ENCODE measurements at regions not wholly inside any gene's neighbourhood (a gene's known extent, or its start where the extent isn't known, plus 50 kb on each side); places are given as distances from the start of the nearest gene placed in this dataset.
"Not testable (repeated sequence)": the region's sequence is repeated elsewhere in the genome, so short reads cannot be mapped to it uniquely, and the experiment has no call there.

DNA sequence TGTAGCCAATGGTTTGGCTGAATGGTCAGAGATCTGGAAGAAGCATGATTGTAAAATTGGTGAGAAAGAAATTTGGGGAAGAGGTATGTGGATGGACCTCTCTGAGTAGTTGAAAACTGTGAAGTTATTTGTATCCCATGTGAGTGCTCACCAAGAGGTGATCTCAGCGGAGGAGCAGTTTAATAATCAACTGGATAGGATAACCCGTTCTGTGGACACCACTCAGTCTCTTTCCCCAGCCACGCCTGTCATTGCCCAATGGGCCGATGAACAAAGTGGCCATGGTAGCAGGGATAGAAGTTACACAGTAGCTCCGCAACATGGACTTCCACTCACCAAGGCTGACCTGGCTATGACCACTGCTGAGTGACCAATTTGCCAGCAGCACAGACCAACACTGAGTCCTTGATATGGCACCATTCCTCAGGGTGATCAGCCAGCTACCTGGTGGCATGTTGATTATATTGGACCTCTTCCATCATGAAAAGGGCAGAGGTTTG, 257.4 kb upstream of the ATXN7L3B start:
- Histone ChIP-seq H3K27me3 (ENCODE audit: insufficient read depth, low read length) (no peaks in the 10 kb centered on the region), H4K20me1 (ENCODE audit: insufficient read depth, low read length) (no peaks in the 10 kb centered on the region), H3K27ac (ENCODE audit: low read depth, low read length) (no peak overlapping the region), H3K4me3 (ENCODE audit: insufficient read depth, low read length) (no peak overlapping the region), H3K79me2 (ENCODE audit: insufficient read depth, low read length) (no peaks in the 10 kb centered on the region), H3K36me3 (ENCODE audit: insufficient read depth, low read length) (no peaks in the 10 kb centered on the region), H3K4me1 (ENCODE audit: insufficient read depth, low read length) (no peaks in the 10 kb centered on the region), H3K4me2 (ENCODE audit: insufficient read depth, low read length) (no peak overlapping the region), H2AFZ (ENCODE audit: low read length) (no peak overlapping the region), H3K9me3 (ENCODE audit: low read depth, low read length) (peaks cover 2% of the 10 kb centered on the region)
- TF ChIP-seq, protein P1, sequence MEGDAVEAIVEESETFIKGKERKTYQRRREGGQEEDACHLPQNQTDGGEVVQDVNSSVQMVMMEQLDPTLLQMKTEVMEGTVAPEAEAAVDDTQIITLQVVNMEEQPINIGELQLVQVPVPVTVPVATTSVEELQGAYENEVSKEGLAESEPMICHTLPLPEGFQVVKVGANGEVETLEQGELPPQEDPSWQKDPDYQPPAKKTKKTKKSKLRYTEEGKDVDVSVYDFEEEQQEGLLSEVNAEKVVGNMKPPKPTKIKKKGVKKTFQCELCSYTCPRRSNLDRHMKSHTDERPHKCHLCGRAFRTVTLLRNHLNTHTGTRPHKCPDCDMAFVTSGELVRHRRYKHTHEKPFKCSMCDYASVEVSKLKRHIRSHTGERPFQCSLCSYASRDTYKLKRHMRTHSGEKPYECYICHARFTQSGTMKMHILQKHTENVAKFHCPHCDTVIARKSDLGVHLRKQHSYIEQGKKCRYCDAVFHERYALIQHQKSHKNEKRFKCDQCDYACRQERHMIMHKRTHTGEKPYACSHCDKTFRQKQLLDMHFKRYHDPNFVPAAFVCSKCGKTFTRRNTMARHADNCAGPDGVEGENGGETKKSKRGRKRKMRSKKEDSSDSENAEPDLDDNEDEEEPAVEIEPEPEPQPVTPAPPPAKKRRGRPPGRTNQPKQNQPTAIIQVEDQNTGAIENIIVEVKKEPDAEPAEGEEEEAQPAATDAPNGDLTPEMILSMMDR (IDR thresholded peaks at IDR 0.05; ENCODE audit: extremely low read depth, low read depth, low read length) = no peak
- no peak for DNase-seq (ENCODE audit: insufficient read length, low spot score, missing footprints)

DNA sequence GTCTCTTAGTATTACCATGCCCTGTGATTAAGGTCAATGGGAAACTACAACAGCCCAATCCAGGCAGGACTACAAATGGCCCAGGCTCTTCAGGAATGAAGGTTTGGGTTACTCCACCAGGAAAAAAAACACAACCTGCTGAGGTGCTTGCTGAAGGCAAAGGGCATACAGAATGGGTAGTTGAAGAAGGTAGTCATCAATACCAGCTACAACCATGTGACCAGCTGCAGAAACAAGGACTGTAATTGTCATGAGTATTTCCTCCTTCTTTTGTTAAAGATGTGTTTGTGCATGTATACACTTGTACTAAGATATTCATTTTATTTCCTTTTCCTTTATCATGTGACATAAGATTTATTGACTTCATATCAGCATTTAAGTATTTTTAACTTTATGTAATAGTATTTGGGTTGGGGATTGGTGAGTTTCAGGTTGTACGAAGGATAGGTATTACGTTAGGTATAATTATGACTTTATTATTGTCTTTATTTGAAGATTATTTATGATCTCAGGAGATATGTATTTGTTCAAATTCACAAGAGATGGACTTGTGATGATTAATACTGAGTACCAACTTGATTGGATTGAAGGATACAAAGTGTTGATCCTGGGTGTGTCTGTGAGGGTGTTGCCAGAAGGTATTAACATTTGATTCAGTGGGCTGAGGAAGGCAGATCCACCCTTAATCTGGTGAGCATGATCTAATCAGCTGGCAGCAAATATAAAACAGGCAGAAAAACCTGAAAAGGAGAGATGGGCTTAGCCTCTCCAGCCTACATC, 256.0 kb upstream of the ATXN7L3B start:
- H3K4me3 ChIP-seq (ENCODE audit: insufficient read depth, low read length); H3K36me3 ChIP-seq (ENCODE audit: insufficient read depth, low read length); H3K9me3 ChIP-seq (ENCODE audit: low read depth, low read length); DNase-seq (ENCODE audit: insufficient read length, low spot score, missing footprints); H3K27ac ChIP-seq (ENCODE audit: low read depth, low read length); H2AFZ ChIP-seq (ENCODE audit: low read length); H3K27me3 ChIP-seq (ENCODE audit: insufficient read depth, low read length); H3K4me1 ChIP-seq (ENCODE audit: insufficient read depth, low read length); H3K4me2 ChIP-seq (ENCODE audit: insufficient read depth, low read length); H4K20me1 ChIP-seq (ENCODE audit: insufficient read depth, low read length); H3K79me2 ChIP-seq (ENCODE audit: insufficient read depth, low read length): not testable (repeated sequence)

DNA sequence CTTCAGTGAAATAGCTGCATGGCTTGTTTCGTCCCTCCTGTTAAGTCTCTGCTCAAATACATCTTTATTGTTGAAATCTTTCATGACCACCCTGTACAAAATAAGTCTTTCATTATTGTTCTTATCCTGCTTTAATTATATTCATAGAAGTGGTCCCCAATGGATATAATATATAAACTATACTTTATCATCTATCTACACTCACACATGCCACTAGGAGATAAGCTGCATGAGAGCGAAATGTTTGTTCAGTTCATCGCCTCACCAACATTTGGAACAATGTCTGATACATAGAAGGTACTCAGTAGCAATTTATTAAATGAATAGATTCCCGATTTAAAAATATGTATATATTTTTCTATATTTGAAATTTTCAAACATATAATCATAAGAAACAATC, 254.0 kb upstream of the ATXN7L3B start:
- Histone ChIP-seq H3K4me3 (ENCODE audit: insufficient read depth, low read length) (no peak overlapping the region), H3K4me2 (ENCODE audit: insufficient read depth, low read length) (no peak overlapping the region), H3K4me1 (ENCODE audit: insufficient read depth, low read length) (no peaks in the 10 kb centered on the region), H3K9me3 (ENCODE audit: low read depth, low read length) (peaks cover 2% of the 10 kb centered on the region), H2AFZ (ENCODE audit: low read length) (no peak overlapping the region), H3K27ac (ENCODE audit: low read depth, low read length) (no peak overlapping the region), H3K79me2 (ENCODE audit: insufficient read depth, low read length) (no peaks in the 10 kb centered on the region), H3K27me3 (ENCODE audit: insufficient read depth, low read length) (no peaks in the 10 kb centered on the region), H4K20me1 (ENCODE audit: insufficient read depth, low read length) (no peaks in the 10 kb centered on the region), H3K36me3 (ENCODE audit: insufficient read depth, low read length) (no peaks in the 10 kb centered on the region)
- TF ChIP-seq, protein P1 (IDR thresholded peaks at IDR 0.05; ENCODE audit: extremely low read depth, low read depth, low read length) = no peak
- no peak for DNase-seq (ENCODE audit: insufficient read length, low spot score, missing footprints)

DNA sequence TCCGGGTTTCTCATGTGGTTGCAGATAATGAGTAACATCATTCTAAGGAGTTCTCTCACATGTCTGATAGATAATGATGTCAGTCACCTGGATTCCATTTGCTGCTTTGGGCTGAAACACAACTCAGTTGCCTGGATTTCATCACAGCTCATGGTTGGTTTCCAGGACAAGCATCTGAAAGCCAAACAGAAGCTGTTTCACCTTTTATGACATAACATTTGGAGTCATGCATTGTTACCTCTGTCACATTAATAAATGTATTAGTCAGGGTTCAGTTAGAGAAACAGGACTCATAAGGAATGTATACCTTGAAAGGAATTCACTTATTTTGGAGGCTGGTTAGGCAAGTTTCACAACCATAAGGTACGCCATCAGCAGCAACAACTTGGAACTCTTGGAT, 251.9 kb upstream of the ATXN7L3B start:
- TF ChIP-seq, protein P1 (IDR thresholded peaks at IDR 0.05; ENCODE audit: extremely low read depth, low read depth, low read length) = no peak

More for the DNA sequence above, 251.9 kb upstream of the ATXN7L3B start:
- no peaks in the 10 kb centered on the region for H3K79me2 ChIP-seq (ENCODE audit: insufficient read depth, low read length)
- no peaks in the 10 kb centered on the region for H3K27me3 ChIP-seq (ENCODE audit: insufficient read depth, low read length)
- H4K20me1 ChIP-seq (ENCODE audit: insufficient read depth, low read length) = no peaks in the 10 kb centered on the region
- H2AFZ ChIP-seq (ENCODE audit: low read length) = no peak overlapping the region
- DNase-seq (ENCODE audit: insufficient read length, low spot score, missing footprints) = no peak
- no peak overlapping the region for H3K4me3 ChIP-seq (ENCODE audit: insufficient read depth, low read length)
- H3K27ac ChIP-seq (ENCODE audit: low read depth, low read length) = no peak overlapping the region
- no peaks in the 10 kb centered on the region for H3K9me3 ChIP-seq (ENCODE audit: low read depth, low read length)
- H3K4me1 ChIP-seq (ENCODE audit: insufficient read depth, low read length) = no peaks in the 10 kb centered on the region
- H3K4me2 ChIP-seq (ENCODE audit: insufficient read depth, low read length) = no peak overlapping the region
- H3K36me3 ChIP-seq (ENCODE audit: insufficient read depth, low read length) = no peaks in the 10 kb centered on the region

Data from osteoblast (primary cell).